ENCODE measurements at regions not wholly inside any gene's neighbourhood (a gene's known extent, or its start where the extent isn't known, plus 50 kb on each side); places are given as distances from the start of the nearest gene placed in this dataset.

- no peak for DNase-seq (ENCODE audit: extremely low spot score)
- TF ChIP-seq HDGF (IDR thresholded peaks at IDR 0.05; ENCODE audit: borderline replicate concordance), result no peak
- no peak for TF ChIP-seq LEF1 (IDR thresholded peaks at IDR 0.05; ENCODE audit: borderline replicate concordance)
- no peak for TF ChIP-seq FOXM1 (IDR thresholded peaks at IDR 0.05; ENCODE audit: borderline replicate concordance)
- TF ChIP-seq CTBP1 (IDR thresholded peaks at IDR 0.05; ENCODE audit: borderline replicate concordance), result no peak
- TF ChIP-seq BHLHE40 (IDR thresholded peaks at IDR 0.05; ENCODE audit: borderline replicate concordance), result no peak
- no peak for TF ChIP-seq FOXK2 (IDR thresholded peaks at IDR 0.05)
- TF ChIP-seq PKNOX1 (IDR thresholded peaks at IDR 0.05), result no peak
- no peak for TF ChIP-seq ELF4 (IDR thresholded peaks at IDR 0.05)
- TF ChIP-seq NFRKB (IDR thresholded peaks at IDR 0.05), result no peak
- TF ChIP-seq ZNF384 (IDR thresholded peaks at IDR 0.05), result no peak
- no peak for TF ChIP-seq FOXA1 (IDR thresholded peaks at IDR 0.05)
- TF ChIP-seq L3MBTL2 (conservative IDR thresholded peaks at IDR 0.05), result no peak
- no peak for TF ChIP-seq SP1 (IDR thresholded peaks at IDR 0.05)
- no peak for TF ChIP-seq SUZ12 (IDR thresholded peaks at IDR 0.05)
- no peak for TF ChIP-seq TARDBP (IDR thresholded peaks at IDR 0.05)
- TF ChIP-seq ARNT (IDR thresholded peaks at IDR 0.05), result no peak
- ChIA-PET CTCF (no interaction called here), POLR2A (no interaction called here)
Observed at GRCh38 chr1:4462831-4463484, 191.5 kb upstream of the AJAP1 start.

- CTCF ChIA-PET, result no interaction called here
- POLR2A ChIA-PET, result no interaction called here
- no peak for DNase-seq (ENCODE audit: extremely low spot score)
- TF ChIP-seq ARNT (IDR thresholded peaks at IDR 0.05) (no peak), TARDBP (IDR thresholded peaks at IDR 0.05) (no peak), L3MBTL2 (conservative IDR thresholded peaks at IDR 0.05) (no peak), BHLHE40 (IDR thresholded peaks at IDR 0.05; ENCODE audit: borderline replicate concordance) (no peak), CTBP1 (IDR thresholded peaks at IDR 0.05; ENCODE audit: borderline replicate concordance) (no peak), LEF1 (IDR thresholded peaks at IDR 0.05; ENCODE audit: borderline replicate concordance) (no peak), FOXK2 (IDR thresholded peaks at IDR 0.05) (no peak), NFRKB (IDR thresholded peaks at IDR 0.05) (no peak), PKNOX1 (IDR thresholded peaks at IDR 0.05) (no peak), SUZ12 (IDR thresholded peaks at IDR 0.05) (no peak), SP1 (IDR thresholded peaks at IDR 0.05) (no peak), HDGF (IDR thresholded peaks at IDR 0.05; ENCODE audit: borderline replicate concordance) (no peak), FOXA1 (IDR thresholded peaks at IDR 0.05) (no peak), FOXM1 (IDR thresholded peaks at IDR 0.05; ENCODE audit: borderline replicate concordance) (no peak)
Observed at GRCh38 chr1:4463631-4464030, 190.8 kb upstream of the AJAP1 start.

GRCh38 chr1:4464478-4464877 is 189.9 kb upstream of the AJAP1 start:
- ChIA-PET CTCF (no interaction called here), POLR2A (no interaction called here)
- DNase-seq (ENCODE audit: extremely low spot score), result no peak
- TF ChIP-seq SUZ12 (IDR thresholded peaks at IDR 0.05) (no peak), FOXK2 (IDR thresholded peaks at IDR 0.05) (no peak), L3MBTL2 (conservative IDR thresholded peaks at IDR 0.05) (no peak), ELF4 (IDR thresholded peaks at IDR 0.05) (no peak), NFRKB (IDR thresholded peaks at IDR 0.05) (no peak), BHLHE40 (IDR thresholded peaks at IDR 0.05; ENCODE audit: borderline replicate concordance) (no peak), LEF1 (IDR thresholded peaks at IDR 0.05; ENCODE audit: borderline replicate concordance) (no peak), ARNT (IDR thresholded peaks at IDR 0.05) (no peak), TARDBP (IDR thresholded peaks at IDR 0.05) (no peak), HDGF (IDR thresholded peaks at IDR 0.05; ENCODE audit: borderline replicate concordance) (no peak), ZNF384 (IDR thresholded peaks at IDR 0.05) (no peak)

GRCh38 chr1:4467241-4467640 is 187.2 kb upstream of the AJAP1 start:
- TF ChIP-seq BHLHE40 (IDR thresholded peaks at IDR 0.05; ENCODE audit: borderline replicate concordance) (no peak), PKNOX1 (IDR thresholded peaks at IDR 0.05) (no peak), HDGF (IDR thresholded peaks at IDR 0.05; ENCODE audit: borderline replicate concordance) (no peak), FOXK2 (IDR thresholded peaks at IDR 0.05) (no peak), LEF1 (IDR thresholded peaks at IDR 0.05; ENCODE audit: borderline replicate concordance) (no peak), FOXA1 (IDR thresholded peaks at IDR 0.05) (no peak), NFRKB (IDR thresholded peaks at IDR 0.05) (no peak), ARNT (IDR thresholded peaks at IDR 0.05) (no peak), TARDBP (IDR thresholded peaks at IDR 0.05) (no peak), FOXM1 (IDR thresholded peaks at IDR 0.05; ENCODE audit: borderline replicate concordance) (no peak), L3MBTL2 (conservative IDR thresholded peaks at IDR 0.05) (no peak), SP1 (IDR thresholded peaks at IDR 0.05) (no peak), CTBP1 (IDR thresholded peaks at IDR 0.05; ENCODE audit: borderline replicate concordance) (no peak), SUZ12 (IDR thresholded peaks at IDR 0.05) (no peak), ELF4 (IDR thresholded peaks at IDR 0.05) (no peak)
- DNase-seq (ENCODE audit: extremely low spot score), result no peak
- POLR2A ChIA-PET, result no interaction called here
- CTCF ChIA-PET, result no interaction called here

- TF ChIP-seq SP1 (IDR thresholded peaks at IDR 0.05), result no peak
- no peak for TF ChIP-seq ARNT (IDR thresholded peaks at IDR 0.05)
- no peak for TF ChIP-seq ELF4 (IDR thresholded peaks at IDR 0.05)
- no peak for TF ChIP-seq L3MBTL2 (conservative IDR thresholded peaks at IDR 0.05)
- no peak for TF ChIP-seq LEF1 (IDR thresholded peaks at IDR 0.05; ENCODE audit: borderline replicate concordance)
- TF ChIP-seq FOXM1 (IDR thresholded peaks at IDR 0.05; ENCODE audit: borderline replicate concordance), result no peak
- no peak for TF ChIP-seq TARDBP (IDR thresholded peaks at IDR 0.05)
- TF ChIP-seq SUZ12 (IDR thresholded peaks at IDR 0.05), result no peak
- no peak for TF ChIP-seq CTBP1 (IDR thresholded peaks at IDR 0.05; ENCODE audit: borderline replicate concordance)
- TF ChIP-seq HDGF (IDR thresholded peaks at IDR 0.05; ENCODE audit: borderline replicate concordance), result no peak
- no peak for TF ChIP-seq BHLHE40 (IDR thresholded peaks at IDR 0.05; ENCODE audit: borderline replicate concordance)
- TF ChIP-seq NFRKB (IDR thresholded peaks at IDR 0.05), result no peak
- no peak for TF ChIP-seq FOXK2 (IDR thresholded peaks at IDR 0.05)
- no peak for TF ChIP-seq ZNF384 (IDR thresholded peaks at IDR 0.05)
- TF ChIP-seq FOXA1 (IDR thresholded peaks at IDR 0.05), result no peak
- no peak for TF ChIP-seq PKNOX1 (IDR thresholded peaks at IDR 0.05)
- CTCF ChIA-PET, result no interaction called here
- no peak for DNase-seq (ENCODE audit: extremely low spot score)
- POLR2A ChIA-PET, result no interaction called here
Observed at GRCh38 chr1:4468386-4468785, 186.0 kb upstream of the AJAP1 start.
